T47D (cell line): ENCODE measurements at regions not wholly inside any gene's neighbourhood (a gene's known extent, or its start where the extent isn't known, plus 50 kb on each side); places are given as distances from the start of the nearest gene placed in this dataset.
A peak's percentile ranks its signal among the peaks of the same experiment; 100 is the strongest.

Experiments
- DNase-seq, 2 experiments: peaks; one replicate each; pipeline versions ENCODE4 v3.0.0 to v3.0.0-alpha.2; 2011 to 2012; ENCODE audit warnings: low read depth in 1 of 2, low spot score in 1 of 2
- JUND ChIP-seq: IDR thresholded peaks from 2 replicates; pipeline ENCODE4 v1.6.1; 2012; ENCODE audit warnings: low read depth
- in situ Hi-C: cut with HindIII; loops from 2 replicates; pipeline ENCODE4 v1.10.0; 2016; ENCODE audit warnings: low sequenced_read_pairs, low pct_unique_long_range_greater_than_20kb

DNA sequence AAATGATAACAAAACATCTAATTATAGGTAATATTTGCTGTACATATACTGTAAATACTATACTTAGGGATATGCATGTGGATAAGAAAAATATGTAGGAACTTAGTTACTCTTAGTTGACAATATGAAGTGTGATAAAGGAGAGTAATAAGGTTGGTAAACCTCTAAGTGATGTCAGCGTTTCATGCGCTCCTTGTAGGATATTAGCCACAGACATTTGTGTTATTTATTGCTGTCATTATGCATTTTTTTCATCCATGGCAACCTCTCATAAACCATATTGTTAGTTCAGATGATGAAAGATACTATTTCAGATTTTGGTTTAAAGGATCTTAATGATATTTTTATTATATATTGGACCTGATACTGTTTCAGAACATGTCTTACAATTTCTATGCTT lies 298.1 kb upstream of the PITX2 start:
- DNase-seq: no peak
- in situ Hi-C loops: no loop called here
- no peak for TF ChIP-seq JUND

- in situ Hi-C loops: no loop called here
- TF ChIP-seq JUND: no peak
Observed at GRCh38 chr4:110924761-110925160, 301.9 kb upstream of the PITX2 start.

DNA sequence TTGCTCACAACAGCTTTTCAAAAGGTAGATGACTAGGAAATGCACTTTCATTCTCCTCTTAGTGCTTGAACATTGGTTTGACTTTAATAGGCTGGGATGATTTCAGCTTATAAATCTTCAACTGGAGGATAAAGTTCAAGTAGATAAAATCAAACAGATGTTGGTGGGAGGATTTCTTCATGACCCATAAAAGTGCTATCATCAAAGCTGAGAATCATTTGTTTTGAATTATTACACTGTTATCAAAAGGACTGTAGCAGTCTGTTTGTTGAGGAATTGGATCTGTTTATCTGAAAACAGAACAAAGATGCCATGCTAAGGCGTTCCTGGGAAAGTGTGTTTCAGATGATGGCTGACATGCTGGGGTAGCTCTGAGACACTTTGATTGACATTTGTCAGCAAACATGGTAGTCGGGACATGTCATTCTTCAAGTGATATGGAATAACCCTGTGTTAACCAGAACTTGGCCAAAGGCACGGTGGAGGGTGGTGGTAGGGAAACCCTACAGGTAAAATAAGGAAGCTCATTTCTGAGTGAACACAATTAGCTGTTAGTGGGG lies 304.0 kb upstream of the PITX2 start:
- no peak for DNase-seq
- in situ Hi-C loops: no loop called here
- TF ChIP-seq JUND: no peak

More at GRCh38 chr4:110924761-110925160, 301.9 kb upstream of the PITX2 start:
- DNase-seq: no peak

- no peak for DNase-seq
- in situ Hi-C loops: no loop called here
Observed at GRCh38 chr4:110933341-110933740, 310.5 kb upstream of the PITX2 start.

DNA sequence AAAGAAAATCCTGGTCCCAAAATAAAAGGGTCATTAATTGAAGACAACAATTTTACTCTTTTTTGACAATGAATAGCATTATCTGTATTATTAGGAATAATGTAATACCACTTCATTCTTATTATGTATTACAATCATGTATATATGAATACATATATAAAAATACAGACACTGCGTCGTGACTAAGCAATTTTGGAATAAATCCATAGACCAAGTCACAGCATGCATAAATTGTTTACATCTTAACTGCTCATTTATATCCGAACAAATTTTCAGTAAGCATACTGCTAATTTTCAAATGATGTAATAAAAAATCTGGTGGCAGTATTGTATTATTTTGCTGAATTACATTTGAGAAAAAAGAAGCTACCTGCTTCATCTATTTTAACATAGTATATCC lies 321.6 kb upstream of the PITX2 start:
- no peak for TF ChIP-seq JUND
- DNase-seq: no peak
- in situ Hi-C loops: no loop called here

More at GRCh38 chr4:110933341-110933740, 310.5 kb upstream of the PITX2 start:
- TF ChIP-seq JUND: no peak

DNA sequence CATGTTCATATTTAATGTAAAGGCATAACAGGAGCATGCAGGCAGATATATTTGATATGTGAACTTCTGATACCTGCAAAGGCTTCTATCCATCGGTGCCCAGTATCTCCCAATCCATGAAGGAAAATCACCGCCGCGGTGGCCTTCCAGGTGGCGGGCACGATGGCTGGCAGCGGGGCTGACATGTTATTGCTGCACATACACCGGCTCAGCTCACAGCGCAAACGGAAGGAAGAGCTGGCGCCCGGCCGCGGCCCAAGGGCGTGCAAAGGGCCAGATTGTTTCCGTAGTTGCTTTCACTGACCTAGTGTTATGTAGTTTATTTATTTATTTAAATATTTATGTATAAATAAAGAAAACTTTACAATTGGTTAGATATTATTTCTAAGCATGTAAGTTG lies 322.7 kb upstream of the PITX2 start:
- no peak for TF ChIP-seq JUND
- in situ Hi-C loops: no loop called here

DNA sequence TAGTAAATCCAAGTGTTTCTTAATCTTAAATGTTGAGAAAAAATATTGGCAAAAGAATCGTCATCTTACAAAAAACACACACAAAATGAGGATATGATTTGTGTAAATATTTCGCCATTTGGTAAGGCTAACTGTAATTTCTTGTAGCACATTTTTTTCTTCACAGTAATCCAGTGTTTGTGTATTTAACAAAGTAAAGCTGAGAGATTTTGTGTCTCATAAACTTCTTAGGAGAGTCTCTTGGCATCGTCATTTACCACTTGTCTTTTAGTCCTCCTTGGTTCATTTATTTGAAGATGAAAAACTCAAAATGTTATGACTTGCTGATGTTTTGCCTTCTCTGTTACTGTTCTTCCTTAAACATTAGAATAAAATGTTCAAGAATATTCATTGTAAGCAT lies 326.7 kb upstream of the PITX2 start:
- in situ Hi-C loops: no loop called here
- no peak for TF ChIP-seq JUND
- DNase-seq: no peak

More for the DNA sequence above, 322.7 kb upstream of the PITX2 start:
- DNase-seq: no peak

- TF ChIP-seq JUND: no peak
- in situ Hi-C loops: no loop called here
- DNase-seq: no peak
Observed at GRCh38 chr4:110950731-110951130, 327.9 kb upstream of the PITX2 start.

- no peak for TF ChIP-seq JUND
- DNase-seq: peak in 1 of 2 experiments; percentile 1
- in situ Hi-C loops: no loop called here
Observed at GRCh38 chr4:110953191-110953590, 330.3 kb upstream of the PITX2 start.

- no peak for DNase-seq
- no peak for TF ChIP-seq JUND
- in situ Hi-C loops: no loop called here
Observed at GRCh38 chr4:110953898-110954297, 331.0 kb upstream of the PITX2 start.

- in situ Hi-C loops: no loop called here
- DNase-seq: no peak
- TF ChIP-seq JUND: no peak
Observed at GRCh38 chr4:110955748-110956147, 332.9 kb upstream of the PITX2 start.

- no peak for TF ChIP-seq JUND
- in situ Hi-C loops: no loop called here
Observed at GRCh38 chr4:110959041-110959643, 336.3 kb upstream of the PITX2 start.

DNA sequence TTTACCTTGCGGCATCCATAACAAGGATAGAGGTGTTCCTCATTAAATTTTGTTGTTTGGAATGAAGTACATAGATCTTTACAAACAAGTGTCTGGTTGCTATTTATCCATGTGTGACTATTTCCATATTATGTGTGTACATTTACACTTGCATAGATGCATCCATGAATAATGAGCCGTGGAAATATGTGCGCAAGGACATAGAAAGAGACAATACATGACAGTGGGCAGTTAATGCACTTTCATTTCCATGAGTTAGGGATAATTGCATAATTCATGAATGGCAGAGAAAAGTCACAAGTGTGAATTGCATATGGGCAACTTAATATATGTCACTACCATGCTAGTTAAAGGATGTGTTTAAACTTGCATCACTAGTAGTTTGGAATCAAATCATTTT lies 338.2 kb upstream of the PITX2 start:
- no peak for DNase-seq
- no peak for TF ChIP-seq JUND
- in situ Hi-C loops: no loop called here

More at GRCh38 chr4:110959041-110959643, 336.3 kb upstream of the PITX2 start:
- peak in 1 of 2 experiments; percentile 9 for DNase-seq

DNA sequence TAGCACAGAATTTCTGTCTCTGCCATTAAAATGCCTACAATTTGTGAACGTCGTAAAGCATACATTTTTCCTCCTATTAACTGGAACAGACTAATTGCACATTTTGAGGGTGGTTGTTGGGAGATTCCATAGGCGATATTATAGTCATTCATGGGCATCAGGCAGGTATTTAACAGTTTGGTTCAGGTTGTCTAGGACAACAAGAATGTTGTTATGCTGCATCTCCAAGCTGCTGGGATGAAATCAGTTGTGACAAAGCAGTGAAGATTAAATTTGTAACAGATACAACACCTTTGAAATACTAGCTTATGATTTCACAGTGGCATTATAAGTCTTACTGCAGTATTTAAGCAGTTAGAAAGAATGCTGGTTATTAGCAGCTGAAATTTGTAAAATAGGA lies 339.7 kb upstream of the PITX2 start:
- no peak for DNase-seq
- TF ChIP-seq JUND: no peak
- in situ Hi-C loops: no loop called here
